OCI-LY7 (cell line): ENCODE measurements at regions not wholly inside any gene's neighbourhood (a gene's known extent, or its start where the extent isn't known, plus 50 kb on each side); places are given as distances from the start of the nearest gene placed in this dataset.

Experiments used
- CTCF ChIP-seq: fragments of 200-600 bp; sonication (generic); conservative IDR thresholded peaks from 2 replicates; pipeline ENCODE4 v1.5.1; 2014; ENCODE audit warnings: mild to moderate bottlenecking, antibody characterized with exemption, low read length, moderate library complexity, mixed read lengths
- EZH2phosphoT487 ChIP-seq: fragments of 200-600 bp; sonication (generic); IDR thresholded peaks from 2 replicates; pipeline ENCODE4 v1.6.1; 2018; ENCODE audit warnings: low read depth, borderline replicate concordance, mild to moderate bottlenecking, mixed run types, antibody characterized with exemption, low read length, moderate library complexity, mixed read lengths

GRCh38 chr10:42491001-42491592 is 147.3 kb downstream of the ZNF33B start:
- no peak for TF ChIP-seq EZH2phosphoT487
- no peak for TF ChIP-seq CTCF
